Endodermal cell (in vitro differentiated cells): ENCODE measurements at regions not wholly inside any gene's neighbourhood (a gene's known extent, or its start where the extent isn't known, plus 50 kb on each side); places are given as distances from the start of the nearest gene placed in this dataset.

ENCODE experiments used
- DNase-seq: peaks from one replicate; pipeline ENCODE4 v3.0.0-alpha.2; 2017
- H3K27ac ChIP-seq: 2 replicates; pipeline ENCODE4 v1.5.1; 2013; ENCODE audit warnings: mild to moderate bottlenecking, low read depth, low read length, moderate library complexity
- H3K27me3 ChIP-seq: 2 replicates; pipeline ENCODE4 v1.6.1; 2013; ENCODE audit warnings: mild to moderate bottlenecking, low read length, moderate library complexity; ENCODE audit not compliant: insufficient read depth, control insufficient read depth, poor library complexity, severe bottlenecking
- H3K36me3 ChIP-seq: 2 replicates; pipeline ENCODE4 v1.7.0; 2013; ENCODE audit warnings: mild to moderate bottlenecking, low read length, moderate library complexity; ENCODE audit not compliant: control insufficient read depth, insufficient read depth
- H3K4me1 ChIP-seq: one replicate; pipeline ENCODE4 v1.7.0; 2013; ENCODE audit warnings: low read length; ENCODE audit not compliant: control insufficient read depth, insufficient read depth
- H3K4me3 ChIP-seq: 2 replicates; pipeline ENCODE4 v1.5.1; 2013; ENCODE audit warnings: mild to moderate bottlenecking, low read length, moderate library complexity
- H3K9ac ChIP-seq: 2 replicates; pipeline ENCODE4 v1.6.1; 2013; ENCODE audit warnings: mild to moderate bottlenecking, low read length, moderate library complexity; ENCODE audit not compliant: poor library complexity, severe bottlenecking; ENCODE audit errors: extremely low read depth
- H3K9me3 ChIP-seq: 2 replicates; pipeline ENCODE4 v1.6.1; 2013; ENCODE audit warnings: mild to moderate bottlenecking, low read length, moderate library complexity; ENCODE audit not compliant: control insufficient read depth
- H3K27ac Mint-ChIP-seq: 2 replicates; pipeline ENCODE4 v1.8.0; 2020; ENCODE audit warnings: mixed read lengths
- H3K27me3 Mint-ChIP-seq: 2 replicates; pipeline ENCODE4 v1.8.0; 2021; ENCODE audit warnings: mild to moderate bottlenecking, mixed read lengths; ENCODE audit not compliant: insufficient read depth
- H3K36me3 Mint-ChIP-seq: 2 replicates; pipeline ENCODE4 v1.8.0; 2020; ENCODE audit warnings: low read depth, mixed read lengths
- H3K4me1 Mint-ChIP-seq: 2 replicates; pipeline ENCODE4 v1.8.0; 2020; ENCODE audit warnings: mixed read lengths
- H3K4me3 Mint-ChIP-seq: 2 replicates; pipeline ENCODE4 v1.8.0; 2020; ENCODE audit warnings: mild to moderate bottlenecking, moderate library complexity, mixed read lengths
- H3K9me3 Mint-ChIP-seq: 2 replicates; pipeline ENCODE4 v1.8.0; 2020; ENCODE audit warnings: mild to moderate bottlenecking, mixed read lengths
- CTCF ChIP-seq: fragments of 200-600 bp; sonication (generic); conservative IDR thresholded peaks from 2 replicates; pipeline ENCODE4 v1.5.0; 2021; ENCODE audit warnings: antibody characterized with exemption, mild to moderate bottlenecking
- WGBS, 2 experiments: methylation state at CpG; one replicate each; pipeline versions ENCODE4 v1.1.5 to v1.1.7; 2013; ENCODE audit warnings: missing lambda C conversion rate in 2 of 2, mixed read lengths in 1 of 2; ENCODE audit not compliant: insufficient coverage in 1 of 2, insufficient read length in 1 of 2; 5-methylcytosine and 5-hydroxymethylcytosine counted together

- Mint-ChIP-seq H3K36me3 (no peaks in the 10 kb centered on the region), H3K4me1 (peaks cover 2% of the 10 kb centered on the region), H3K27ac (no peak overlapping the region), H3K4me3 (no peak overlapping the region), H3K9me3 (no peaks in the 10 kb centered on the region), H3K27me3 (no peaks in the 10 kb centered on the region)
- TF ChIP-seq CTCF: no peak
- H3K9me3 ChIP-seq: no peaks in the 10 kb centered on the region
- H3K4me1 ChIP-seq: no peaks in the 10 kb centered on the region
- H3K36me3 ChIP-seq: no peaks in the 10 kb centered on the region
- no peak overlapping the region for H3K9ac ChIP-seq
- WGBS, 2 experiments: 96 to 100% methylated on average over 2 to 8 of the region's 8 CpGs
- H3K27ac ChIP-seq: no peak overlapping the region
- no peak for DNase-seq
- no peak overlapping the region for H3K4me3 ChIP-seq
- no peaks in the 10 kb centered on the region for H3K27me3 ChIP-seq
These were observed 162.4 kb upstream of the ROBO1 start for GRCh38 chr3:79930196-79930595.

GRCh38 chr3:79928687-79929408, 161.1 kb upstream of the ROBO1 start:
- no peak overlapping the region for H3K27ac Mint-ChIP-seq

GRCh38 chr3:79926522-79926921, 158.7 kb upstream of the ROBO1 start:
- Histone ChIP-seq H3K27ac (no peak overlapping the region), H3K9ac (no peak overlapping the region), H3K4me1 (no peaks in the 10 kb centered on the region), H3K27me3 (no peaks in the 10 kb centered on the region), H3K4me3 (no peak overlapping the region), H3K36me3 (no peaks in the 10 kb centered on the region), H3K9me3 (no peaks in the 10 kb centered on the region)
- TF ChIP-seq CTCF: no peak
- WGBS, 2 experiments: 92% methylated on average over 3 of the region's 3 CpGs; no CpG with 5 or more reads in 1 of the 2 experiments
- Mint-ChIP-seq H3K9me3 (no peaks in the 10 kb centered on the region), H3K4me1 (peaks cover 2% of the 10 kb centered on the region), H3K36me3 (no peaks in the 10 kb centered on the region), H3K27ac (no peak overlapping the region), H3K27me3 (no peaks in the 10 kb centered on the region), H3K4me3 (no peak overlapping the region)
- DNase-seq: no peak

More at GRCh38 chr3:79928687-79929408, 161.1 kb upstream of the ROBO1 start:
- H3K36me3 ChIP-seq: no peaks in the 10 kb centered on the region
- H3K27me3 ChIP-seq: no peaks in the 10 kb centered on the region
- Mint-ChIP-seq H3K36me3 (no peaks in the 10 kb centered on the region), H3K9me3 (no peaks in the 10 kb centered on the region), H3K27me3 (no peaks in the 10 kb centered on the region), H3K4me1 (peaks cover 2% of the 10 kb centered on the region), H3K4me3 (no peak overlapping the region)
- H3K27ac ChIP-seq: no peak overlapping the region
- WGBS, 2 experiments: 89 to 100% methylated on average over 2 to 4 of the region's 4 CpGs
- no peaks in the 10 kb centered on the region for H3K4me1 ChIP-seq
- TF ChIP-seq CTCF: no peak
- no peak for DNase-seq
- H3K9ac ChIP-seq: no peak overlapping the region
- no peak overlapping the region for H3K4me3 ChIP-seq
- no peaks in the 10 kb centered on the region for H3K9me3 ChIP-seq
